Adipocyte (in vitro differentiated cells): ENCODE measurements at regions not wholly inside any gene's neighbourhood (a gene's known extent, or its start where the extent isn't known, plus 50 kb on each side); places are given as distances from the start of the nearest gene placed in this dataset.

Experiments used
- DNase-seq: peaks from one replicate; pipeline ENCODE4 v3.0.0-alpha.2; 2015; ENCODE audit warnings: low read depth
- H3K27me3 ChIP-seq: replicated peaks from 2 replicates; pipeline ENCODE4 v1.7.0; 2013; ENCODE audit warnings: mild to moderate bottlenecking, low read length, moderate library complexity; ENCODE audit not compliant: control insufficient read depth, insufficient read depth
- H3K36me3 ChIP-seq: 2 replicates; pipeline ENCODE4 v1.7.0; 2013; ENCODE audit warnings: low read length, mild to moderate bottlenecking, moderate library complexity; ENCODE audit not compliant: control insufficient read depth, insufficient read depth, severe bottlenecking
- H3K4me1 ChIP-seq: 2 replicates; pipeline ENCODE4 v1.7.0; 2013; ENCODE audit warnings: mild to moderate bottlenecking, low read length, moderate library complexity; ENCODE audit not compliant: control insufficient read depth, insufficient read depth
- H3K4me3 ChIP-seq: 2 replicates; pipeline ENCODE4 v1.7.0; 2013; ENCODE audit warnings: mild to moderate bottlenecking, low read length, moderate library complexity
- H3K9ac ChIP-seq: 2 replicates; pipeline ENCODE4 v1.7.0; 2013; ENCODE audit warnings: mild to moderate bottlenecking, low read length, moderate library complexity
- H3K9me3 ChIP-seq: 2 replicates; pipeline ENCODE4 v1.7.0; 2013; ENCODE audit warnings: mild to moderate bottlenecking, low read length, moderate library complexity; ENCODE audit not compliant: control insufficient read depth

- Histone ChIP-seq H3K9ac (no peak overlapping the region), H3K4me3 (no peak overlapping the region), H3K36me3 (no peaks in the 10 kb centered on the region), H3K4me1 (no peaks in the 10 kb centered on the region), H3K27me3 (no peaks in the 10 kb centered on the region), H3K9me3 (no peaks in the 10 kb centered on the region)
- no peak for DNase-seq
Measured at GRCh38 chr10:128411643-128412042, 285.4 kb upstream of the MKI67 start.

DNA sequence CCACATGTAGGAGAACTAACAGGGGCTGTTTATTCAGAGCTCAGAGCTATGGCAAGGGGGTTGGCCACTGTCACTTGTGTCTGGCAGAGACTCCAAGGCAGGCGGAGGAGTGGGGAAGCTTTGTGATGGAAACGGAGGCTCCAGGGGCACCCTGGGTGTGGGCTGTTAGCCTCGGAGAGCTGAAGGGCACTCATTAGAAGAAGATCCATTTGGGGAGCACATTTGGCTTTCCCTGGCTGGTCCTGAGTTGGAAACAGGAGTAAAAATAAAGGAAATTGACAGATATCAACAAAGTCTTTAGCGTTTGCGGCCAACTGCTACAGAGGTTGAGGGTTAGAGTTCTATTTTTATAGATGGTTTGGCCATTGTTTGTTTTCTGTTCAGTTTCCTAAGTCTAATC lies 288.3 kb upstream of the MKI67 start:
- Histone ChIP-seq H3K27me3 (no peaks in the 10 kb centered on the region), H3K4me1 (no peaks in the 10 kb centered on the region), H3K4me3 (no peak overlapping the region), H3K36me3 (no peaks in the 10 kb centered on the region), H3K9me3 (no peaks in the 10 kb centered on the region), H3K9ac (no peak overlapping the region)
- no peak for DNase-seq

- Histone ChIP-seq H3K36me3 (no peaks in the 10 kb centered on the region), H3K4me1 (no peaks in the 10 kb centered on the region), H3K4me3 (no peak overlapping the region), H3K9me3 (no peaks in the 10 kb centered on the region), H3K9ac (no peak overlapping the region), H3K27me3 (no peaks in the 10 kb centered on the region)
- no peak for DNase-seq
Measured at GRCh38 chr10:128416231-128416630, 290.0 kb upstream of the MKI67 start.

DNA sequence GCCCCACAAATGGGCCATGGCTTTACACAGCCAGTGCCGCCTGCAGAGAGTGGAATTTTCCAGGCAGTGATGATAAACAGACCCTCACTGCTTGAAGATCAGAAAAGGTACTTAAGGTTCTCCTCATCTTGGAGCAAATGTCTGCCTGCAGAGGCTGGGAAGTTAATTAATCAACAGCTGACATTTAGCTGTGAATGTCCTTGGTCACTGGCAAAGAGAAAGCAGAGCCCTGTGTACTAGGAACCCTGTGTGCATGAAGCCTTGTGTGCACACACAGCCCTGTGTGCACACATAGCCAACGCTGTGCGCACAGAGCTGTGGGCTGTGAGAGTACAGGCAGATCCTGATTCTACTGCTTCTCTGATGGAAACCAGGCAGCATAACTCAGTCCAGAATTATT lies 291.6 kb upstream of the MKI67 start:
- no peak for DNase-seq
- Histone ChIP-seq H3K4me1 (no peaks in the 10 kb centered on the region), H3K9me3 (no peaks in the 10 kb centered on the region), H3K36me3 (no peaks in the 10 kb centered on the region), H3K4me3 (no peak overlapping the region), H3K9ac (no peak overlapping the region), H3K27me3 (no peaks in the 10 kb centered on the region)

- no peak for DNase-seq
Measured at GRCh38 chr10:128418819-128419218, 292.6 kb upstream of the MKI67 start.

DNA sequence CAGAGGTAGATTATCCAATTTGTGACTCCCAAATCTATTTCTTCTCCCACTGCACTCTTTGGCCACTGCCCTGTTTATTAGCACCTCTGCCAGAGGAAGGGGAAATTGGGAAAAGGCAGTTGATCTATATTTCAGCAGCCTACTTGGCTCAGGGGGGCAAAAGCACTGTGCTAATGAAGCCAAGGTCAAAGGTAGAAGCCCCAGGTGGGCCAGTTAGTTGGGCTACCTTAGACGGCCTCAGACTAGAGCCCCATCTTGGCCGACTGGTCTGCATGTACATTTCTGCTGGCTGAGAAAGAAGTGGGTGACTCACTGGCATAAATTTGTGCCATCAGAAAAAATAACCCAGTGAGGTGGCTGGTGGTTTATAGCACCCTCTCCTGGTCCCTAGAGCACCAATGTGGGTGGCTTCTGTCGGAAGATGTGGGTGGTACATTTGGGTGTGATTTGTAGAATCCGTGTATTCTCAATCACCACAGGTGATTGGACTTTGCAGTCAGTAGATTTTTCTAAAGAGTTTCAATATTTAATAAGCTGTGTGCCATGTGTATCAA lies 293.3 kb upstream of the MKI67 start:
- no peaks in the 10 kb centered on the region for H3K27me3 ChIP-seq

More at GRCh38 chr10:128418819-128419218, 292.6 kb upstream of the MKI67 start:
- Histone ChIP-seq H3K4me1 (no peaks in the 10 kb centered on the region), H3K4me3 (no peak overlapping the region), H3K27me3 (no peaks in the 10 kb centered on the region), H3K36me3 (no peaks in the 10 kb centered on the region), H3K9ac (no peak overlapping the region), H3K9me3 (no peaks in the 10 kb centered on the region)

GRCh38 chr10:128420623-128421022 lies 294.4 kb upstream of the MKI67 start:
- Histone ChIP-seq H3K27me3 (no peaks in the 10 kb centered on the region), H3K4me3 (no peak overlapping the region), H3K9me3 (no peaks in the 10 kb centered on the region), H3K36me3 (no peaks in the 10 kb centered on the region), H3K4me1 (no peaks in the 10 kb centered on the region), H3K9ac (no peak overlapping the region)
- DNase-seq, result no peak

More for the DNA sequence above, 293.3 kb upstream of the MKI67 start:
- H3K36me3 ChIP-seq, result no peaks in the 10 kb centered on the region
- H3K4me1 ChIP-seq, result no peaks in the 10 kb centered on the region
- H3K4me3 ChIP-seq, result no peak overlapping the region
- DNase-seq, result no peak
- no peak overlapping the region for H3K9ac ChIP-seq
- H3K9me3 ChIP-seq, result no peaks in the 10 kb centered on the region

- Histone ChIP-seq H3K9ac (no peak overlapping the region), H3K36me3 (no peaks in the 10 kb centered on the region), H3K9me3 (no peaks in the 10 kb centered on the region), H3K4me3 (no peak overlapping the region), H3K4me1 (no peaks in the 10 kb centered on the region), H3K27me3 (no peaks in the 10 kb centered on the region)
- DNase-seq, result no peak
Measured at GRCh38 chr10:128421371-128422160, 295.3 kb upstream of the MKI67 start.

DNA sequence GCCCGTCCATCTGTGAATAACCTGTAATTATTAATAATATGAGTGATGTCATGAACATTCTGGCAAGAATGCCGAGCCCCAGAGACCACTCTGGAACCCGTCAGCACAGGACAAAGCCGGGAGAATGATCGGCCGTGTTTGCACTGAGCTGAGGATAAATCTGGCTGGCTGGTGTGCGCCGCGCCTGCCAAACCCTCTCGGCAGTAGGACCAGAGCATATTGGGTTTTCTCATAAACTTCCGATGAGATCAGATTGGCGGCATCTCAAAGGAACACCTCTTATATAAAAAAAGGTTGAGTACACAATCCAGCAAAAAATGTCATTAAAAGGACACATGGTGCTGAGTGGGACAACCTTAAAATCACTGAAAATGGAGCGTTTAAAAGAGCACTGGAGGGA lies 296.0 kb upstream of the MKI67 start:
- H3K4me1 ChIP-seq, result no peaks in the 10 kb centered on the region
- no peaks in the 10 kb centered on the region for H3K36me3 ChIP-seq
- no peak overlapping the region for H3K4me3 ChIP-seq
- H3K9me3 ChIP-seq, result no peaks in the 10 kb centered on the region
- H3K27me3 ChIP-seq, result no peaks in the 10 kb centered on the region
- no peak for DNase-seq
- no peak overlapping the region for H3K9ac ChIP-seq

- no peaks in the 10 kb centered on the region for H3K4me1 ChIP-seq
- H3K9ac ChIP-seq, result no peak overlapping the region
- DNase-seq, result no peak
- no peaks in the 10 kb centered on the region for H3K36me3 ChIP-seq
- no peaks in the 10 kb centered on the region for H3K9me3 ChIP-seq
- no peak overlapping the region for H3K4me3 ChIP-seq
- H3K27me3 ChIP-seq, result no peaks in the 10 kb centered on the region
Measured at GRCh38 chr10:128422999-128423398, 296.8 kb upstream of the MKI67 start.

DNA sequence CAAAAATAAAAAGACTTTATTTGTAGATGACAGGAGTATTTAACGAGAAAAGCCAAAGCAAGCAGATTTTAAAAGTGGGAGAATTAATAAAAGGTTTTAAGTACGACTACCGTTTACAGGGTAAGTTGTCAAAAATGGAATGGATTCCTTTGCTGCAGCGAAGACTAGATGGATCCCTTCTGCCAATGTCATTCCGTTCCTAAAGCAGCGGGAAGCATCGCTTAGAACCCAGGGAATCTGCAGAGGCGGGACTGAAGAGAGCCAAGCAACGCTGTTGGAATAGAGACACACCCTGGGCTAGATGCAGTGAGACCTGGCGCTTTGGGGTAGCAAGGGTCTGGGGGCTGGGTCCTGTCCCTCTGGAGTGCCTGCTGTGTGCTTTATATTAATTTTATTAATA lies 303.1 kb upstream of the MKI67 start:
- Histone ChIP-seq H3K4me3 (no peak overlapping the region), H3K4me1 (no peaks in the 10 kb centered on the region), H3K9me3 (no peaks in the 10 kb centered on the region), H3K9ac (no peak overlapping the region), H3K27me3 (no peaks in the 10 kb centered on the region), H3K36me3 (no peaks in the 10 kb centered on the region)
- no peak for DNase-seq
